ENCODE measurements at regions not wholly inside any gene's neighbourhood (a gene's known extent, or its start where the extent isn't known, plus 50 kb on each side); places are given as distances from the start of the nearest gene placed in this dataset.

- TF ChIP-seq CEBPB (IDR thresholded peaks at IDR 0.05; ENCODE audit: borderline replicate concordance in 1 of 2, low read depth in 2 of 2, low read length in 2 of 2) (no peak), CTCF (IDR thresholded peaks at IDR 0.05 in 2 of 3, conservative IDR thresholded peaks at IDR 0.05 in 1 of 3; ENCODE audit: control insufficient read depth in 2 of 3, extremely low read depth in 1 of 3, insufficient read depth in 1 of 3, low read depth in 3 of 3, low read length in 3 of 3) (no peak), NR2C2 (IDR thresholded peaks at IDR 0.05; ENCODE audit: borderline replicate concordance, control insufficient read depth, insufficient read length, low read depth) (no peak), PBX3 (IDR thresholded peaks at IDR 0.05; ENCODE audit: insufficient replicate concordance, low read depth, low read length) (no peak), POLR2AphosphoS2 (IDR thresholded peaks at IDR 0.05; ENCODE audit: low read depth, low read length) (no peak), NR2F1 (conservative IDR thresholded peaks at IDR 0.05) (no peak), SIX5 (IDR thresholded peaks at IDR 0.05; ENCODE audit: low read depth, low read length, severe bottlenecking) (no peak), KAT2A (conservative IDR thresholded peaks at IDR 0.05; ENCODE audit: control insufficient read depth, low read depth, low read length) (no peak), HCFC1 (IDR thresholded peaks at IDR 0.05; ENCODE audit: low read length) (no peak), HSF1 (IDR thresholded peaks at IDR 0.05; ENCODE audit: low read depth, low read length) (no peak), CHD1 (IDR thresholded peaks at IDR 0.05; ENCODE audit: low read depth, low read length) (no peak), IRF3 (IDR thresholded peaks at IDR 0.05) (no peak)
Measured at GRCh38 chrX:17931855-17932254, 70.8 kb upstream of the RAI2 start (continued).
